Neural progenitor cell (in vitro differentiated cells): ENCODE measurements at regions not wholly inside any gene's neighbourhood (a gene's known extent, or its start where the extent isn't known, plus 50 kb on each side); places are given as distances from the start of the nearest gene placed in this dataset.

Experiments
- EZH2 ChIP-seq: fragments of 200-600 bp; sonication (generic); IDR thresholded peaks from 2 replicates; pipeline ENCODE4 v1.6.1; 2017; ENCODE audit warnings: antibody characterized with exemption, mild to moderate bottlenecking, moderate library complexity
- EZH2phosphoT487 ChIP-seq: fragments of 200-600 bp; sonication (generic); IDR thresholded peaks from 2 replicates; pipeline ENCODE4 v1.6.1; 2017; ENCODE audit warnings: antibody characterized with exemption
- TF ChIP-seq, protein P1 (sequence below): fragments of 200-600 bp; sonication (generic); IDR thresholded peaks from 2 replicates; pipeline ENCODE4 v1.5.1; 2017; ENCODE audit warnings: antibody characterized with exemption, mild to moderate bottlenecking

DNA sequence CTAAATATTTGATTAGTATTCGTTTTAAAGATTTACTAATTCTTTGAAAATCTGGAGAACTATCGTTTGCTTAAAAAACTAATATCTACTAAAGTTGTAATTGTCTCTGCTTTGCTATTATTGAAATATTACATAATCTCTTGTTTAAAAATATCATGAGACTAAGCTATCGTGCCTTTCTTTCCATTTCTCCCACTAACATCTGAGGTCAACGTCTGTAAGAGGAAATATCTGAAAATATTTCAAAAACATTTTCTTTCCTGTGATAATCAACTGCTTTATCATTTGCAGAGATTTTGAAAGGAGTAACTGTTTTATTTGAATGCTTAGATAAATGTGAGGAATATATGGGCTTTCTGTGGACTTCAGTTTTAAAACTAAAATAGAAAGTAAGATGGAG is 694.1 kb downstream of the USP25 start:
- TF ChIP-seq, protein P1, sequence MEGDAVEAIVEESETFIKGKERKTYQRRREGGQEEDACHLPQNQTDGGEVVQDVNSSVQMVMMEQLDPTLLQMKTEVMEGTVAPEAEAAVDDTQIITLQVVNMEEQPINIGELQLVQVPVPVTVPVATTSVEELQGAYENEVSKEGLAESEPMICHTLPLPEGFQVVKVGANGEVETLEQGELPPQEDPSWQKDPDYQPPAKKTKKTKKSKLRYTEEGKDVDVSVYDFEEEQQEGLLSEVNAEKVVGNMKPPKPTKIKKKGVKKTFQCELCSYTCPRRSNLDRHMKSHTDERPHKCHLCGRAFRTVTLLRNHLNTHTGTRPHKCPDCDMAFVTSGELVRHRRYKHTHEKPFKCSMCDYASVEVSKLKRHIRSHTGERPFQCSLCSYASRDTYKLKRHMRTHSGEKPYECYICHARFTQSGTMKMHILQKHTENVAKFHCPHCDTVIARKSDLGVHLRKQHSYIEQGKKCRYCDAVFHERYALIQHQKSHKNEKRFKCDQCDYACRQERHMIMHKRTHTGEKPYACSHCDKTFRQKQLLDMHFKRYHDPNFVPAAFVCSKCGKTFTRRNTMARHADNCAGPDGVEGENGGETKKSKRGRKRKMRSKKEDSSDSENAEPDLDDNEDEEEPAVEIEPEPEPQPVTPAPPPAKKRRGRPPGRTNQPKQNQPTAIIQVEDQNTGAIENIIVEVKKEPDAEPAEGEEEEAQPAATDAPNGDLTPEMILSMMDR = no peak
- no peak for TF ChIP-seq EZH2
- no peak for TF ChIP-seq EZH2phosphoT487
